Right cardiac atrium (tissue), 5 donors: ENCODE measurements at regions not wholly inside any gene's neighbourhood (a gene's known extent, or its start where the extent isn't known, plus 50 kb on each side); places are given as distances from the start of the nearest gene placed in this dataset.

Source experiments
- ATAC-seq, 2 donors: fragments of 200-7000 bp; cut with Tn5 transposase; one replicate each; pipeline versions ENCODE4 v1.8.0 to v1.9.1; 2020; ENCODE audit warnings: moderate library complexity in 2 of 2, mild to moderate bottlenecking in 1 of 2
- DNase-seq, 3 donors: peaks; one replicate each; pipeline ENCODE4 v3.0.0-alpha.2; 2020
- H3K27ac ChIP-seq: one replicate; pipeline ENCODE4 v1.5.1; 2013; ENCODE audit warnings: mild to moderate bottlenecking, low read length, control low read depth, moderate library complexity
- H3K27me3 ChIP-seq: one replicate; pipeline ENCODE4 v1.6.1; 2013; ENCODE audit not compliant: control insufficient read depth, insufficient read depth
- H3K4me1 ChIP-seq: one replicate; pipeline ENCODE4 v1.6.1; 2013; ENCODE audit warnings: low read length; ENCODE audit not compliant: control insufficient read depth, insufficient read depth
- H3K4me3 ChIP-seq: one replicate; pipeline ENCODE4 v1.5.1; 2013; ENCODE audit warnings: low read length, control low read depth
- H3K9me3 ChIP-seq: one replicate; pipeline ENCODE4 v1.6.1; 2013; ENCODE audit warnings: low read length; ENCODE audit not compliant: control insufficient read depth
- WGBS: extraction: QIAGEN DNeasy Blood & Tissue Kit; methylation state at CpG from one replicate; pipeline ENCODE4 v1.1.7; 2013; 5-methylcytosine and 5-hydroxymethylcytosine counted together
- intact Hi-C, 4 donors: fragments of 100-400 bp; cut with DNase I; formaldehyde crosslinking; loops; one replicate each; pipeline versions ENCODE4 v1.11.0 to v1.14.0; 2022 to 2023
- donor health status: healthy with polysubstance abuse.
- donor health status: DM: no; HTN: yes; CAD: no.
- donor health status: DM: no; HTN: no; CAD: no.
- donor health status: DM: no; HTN: yes; CAD: no; lungs with severe emphysema.
- donor health status: DM: yes; HTN: yes; CAD: no.

GRCh38 chr2:117536139-117536538, 278.4 kb upstream of the DDX18 start:
- H3K27ac ChIP-seq, result no peak overlapping the region
- ATAC-seq (peak in 1 of 2 donors; percentile 29), DNase-seq (no peak)
- no peak overlapping the region for H3K4me3 ChIP-seq
- no peaks in the 10 kb centered on the region for H3K27me3 ChIP-seq
- H3K4me1 ChIP-seq, result no peaks in the 10 kb centered on the region
- intact Hi-C loops, result no loop called here
- 47% methylated on average over 2 of the region's 2 CpGs for WGBS
- H3K9me3 ChIP-seq, result no peaks in the 10 kb centered on the region

GRCh38 chr2:117537032-117537431, 277.5 kb upstream of the DDX18 start:
- intact Hi-C loops, result no loop called here
- WGBS, result 63% methylated on average over 4 of the region's 4 CpGs
- DNase-seq, result no peak

GRCh38 chr2:117551858-117552257, 262.6 kb upstream of the DDX18 start:
- no peak overlapping the region for H3K4me3 ChIP-seq
- no peaks in the 10 kb centered on the region for H3K27me3 ChIP-seq
- DNase-seq (no peak), ATAC-seq (no peak)
- intact Hi-C loops, result no loop called here
- no peaks in the 10 kb centered on the region for H3K4me1 ChIP-seq
- H3K27ac ChIP-seq, result no peak overlapping the region
- H3K9me3 ChIP-seq, result no peaks in the 10 kb centered on the region
- WGBS, result 49% methylated on average over 3 of the region's 3 CpGs

More at GRCh38 chr2:117537032-117537431, 277.5 kb upstream of the DDX18 start:
- no peak overlapping the region for H3K4me3 ChIP-seq
- no peaks in the 10 kb centered on the region for H3K27me3 ChIP-seq
- H3K27ac ChIP-seq, result no peak overlapping the region
- H3K9me3 ChIP-seq, result no peaks in the 10 kb centered on the region
- ATAC-seq, result no peak
- no peaks in the 10 kb centered on the region for H3K4me1 ChIP-seq

- H3K9me3 ChIP-seq, result no peaks in the 10 kb centered on the region
- ATAC-seq (no peak), DNase-seq (no peak)
- intact Hi-C loops, result no loop called here
- no peaks in the 10 kb centered on the region for H3K4me1 ChIP-seq
- 60% methylated on average over 4 of the region's 4 CpGs for WGBS
- no peak overlapping the region for H3K4me3 ChIP-seq
- no peak overlapping the region for H3K27ac ChIP-seq
- no peaks in the 10 kb centered on the region for H3K27me3 ChIP-seq
Measured at GRCh38 chr2:117553448-117553847, 261.0 kb upstream of the DDX18 start.

GRCh38 chr2:117555965-117556364, 258.5 kb upstream of the DDX18 start:
- H3K27me3 ChIP-seq, result no peaks in the 10 kb centered on the region
- H3K9me3 ChIP-seq, result no peaks in the 10 kb centered on the region
- no peak for ATAC-seq
- H3K27ac ChIP-seq, result no peak overlapping the region
- no peaks in the 10 kb centered on the region for H3K4me1 ChIP-seq
- intact Hi-C loops, result no loop called here
- H3K4me3 ChIP-seq, result no peak overlapping the region
- DNase-seq, result no peak
- WGBS, result 90% methylated on average over 5 of the region's 5 CpGs

GRCh38 chr2:117557626-117558025, 256.9 kb upstream of the DDX18 start:
- Histone ChIP-seq H3K4me1 (no peaks in the 10 kb centered on the region), H3K9me3 (no peaks in the 10 kb centered on the region), H3K27me3 (no peaks in the 10 kb centered on the region), H3K4me3 (no peak overlapping the region), H3K27ac (no peak overlapping the region)
- DNase-seq, result no peak
- ATAC-seq, result no peak
- intact Hi-C loops, result no loop called here
- 69% methylated on average over 3 of the region's 3 CpGs for WGBS

GRCh38 chr2:117562654-117563053, 251.8 kb upstream of the DDX18 start:
- 74% methylated on average over 3 of the region's 3 CpGs for WGBS
- H3K27me3 ChIP-seq, result no peaks in the 10 kb centered on the region
- H3K4me3 ChIP-seq, result no peak overlapping the region
- DNase-seq (no peak), ATAC-seq (no peak)
- H3K4me1 ChIP-seq, result no peaks in the 10 kb centered on the region
- H3K9me3 ChIP-seq, result no peaks in the 10 kb centered on the region
- H3K27ac ChIP-seq, result no peak overlapping the region
- intact Hi-C loops, result no loop called here

- DNase-seq, result peak in 1 of 3 donors; percentile 19
- no peak for ATAC-seq
- H3K27me3 ChIP-seq, result no peaks in the 10 kb centered on the region
- 54% methylated on average over 3 of the region's 3 CpGs for WGBS
- H3K9me3 ChIP-seq, result no peaks in the 10 kb centered on the region
- no peak overlapping the region for H3K27ac ChIP-seq
- intact Hi-C loops, result no loop called here
- H3K4me3 ChIP-seq, result no peak overlapping the region
- no peaks in the 10 kb centered on the region for H3K4me1 ChIP-seq
Measured at GRCh38 chr2:117571590-117572349, 242.7 kb upstream of the DDX18 start.

- Histone ChIP-seq H3K4me1 (no peaks in the 10 kb centered on the region), H3K27me3 (no peaks in the 10 kb centered on the region), H3K27ac (no peak overlapping the region), H3K9me3 (no peaks in the 10 kb centered on the region), H3K4me3 (no peak overlapping the region)
- intact Hi-C loops, result no loop called here
- DNase-seq (no peak), ATAC-seq (no peak)
- WGBS, result 80% methylated on average over 4 of the region's 4 CpGs
Measured at GRCh38 chr2:117587310-117587709, 227.2 kb upstream of the DDX18 start.

- H3K9me3 ChIP-seq, result no peaks in the 10 kb centered on the region
Measured at GRCh38 chr2:117603060-117603459, 211.4 kb upstream of the DDX18 start.

GRCh38 chr2:117603567-117603966, 210.9 kb upstream of the DDX18 start:
- Histone ChIP-seq H3K4me1 (no peaks in the 10 kb centered on the region), H3K4me3 (no peak overlapping the region), H3K27me3 (no peaks in the 10 kb centered on the region), H3K27ac (no peak overlapping the region), H3K9me3 (no peaks in the 10 kb centered on the region)
- DNase-seq (no peak), ATAC-seq (no peak)
- intact Hi-C loops, result no loop called here
- WGBS, result 11% methylated on average over 5 of the region's 5 CpGs

More at GRCh38 chr2:117603060-117603459, 211.4 kb upstream of the DDX18 start:
- ATAC-seq (no peak), DNase-seq (no peak)
- Histone ChIP-seq H3K4me3 (no peak overlapping the region), H3K27ac (no peak overlapping the region), H3K4me1 (no peaks in the 10 kb centered on the region), H3K27me3 (no peaks in the 10 kb centered on the region)
- intact Hi-C loops, result no loop called here
- WGBS, result 35% methylated on average over 3 of the region's 3 CpGs

- no peak for ATAC-seq
- no peaks in the 10 kb centered on the region for H3K27me3 ChIP-seq
- H3K27ac ChIP-seq, result no peak overlapping the region
- H3K4me1 ChIP-seq, result no peaks in the 10 kb centered on the region
- no peak overlapping the region for H3K4me3 ChIP-seq
- WGBS, result 35% methylated on average over 2 of the region's 2 CpGs
- intact Hi-C loops, result no loop called here
- no peaks in the 10 kb centered on the region for H3K9me3 ChIP-seq
- DNase-seq, result no peak
Measured at GRCh38 chr2:117607202-117607601, 207.3 kb upstream of the DDX18 start.
